GM10266 (cell line): ENCODE measurements at regions not wholly inside any gene's neighbourhood (a gene's known extent, or its start where the extent isn't known, plus 50 kb on each side); places are given as distances from the start of the nearest gene placed in this dataset.
"Not testable (repeated sequence)": the region's sequence is repeated elsewhere in the genome, so short reads cannot be mapped to it uniquely, and the experiment has no call there.

Experiments
- DNase-seq: peaks from one replicate; pipeline ENCODE4 v3.0.0; 2012; ENCODE audit errors: extremely low spot score
- TF ChIP-seq, protein P1 (sequence below): IDR thresholded peaks from 2 replicates; pipeline ENCODE4 v1.5.1; 2012; ENCODE audit warnings: mild to moderate bottlenecking, low read depth; ENCODE audit not compliant: control insufficient read depth, insufficient read depth; ENCODE audit errors: missing control alignments

DNA sequence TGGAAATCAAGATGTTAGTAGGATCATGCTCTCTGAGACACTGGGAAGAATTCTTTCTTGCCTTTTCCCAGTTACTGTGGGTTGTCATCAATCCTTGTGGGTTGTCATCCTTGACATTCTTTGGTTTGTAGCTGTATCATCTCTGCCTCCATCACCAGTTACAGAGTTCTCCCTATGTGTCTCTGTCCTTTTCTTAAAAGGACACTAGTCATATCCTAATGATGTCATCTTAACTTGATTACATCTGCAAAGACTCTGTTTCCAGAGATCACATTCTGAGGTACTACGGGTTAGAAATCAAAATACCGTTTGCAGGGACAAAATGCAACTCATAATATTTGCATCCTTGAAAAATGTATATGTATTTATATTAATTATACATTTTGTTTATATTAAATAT is 500.4 kb downstream of the ZBBX start:
- DNase-seq = no peak
- TF ChIP-seq, protein P1, sequence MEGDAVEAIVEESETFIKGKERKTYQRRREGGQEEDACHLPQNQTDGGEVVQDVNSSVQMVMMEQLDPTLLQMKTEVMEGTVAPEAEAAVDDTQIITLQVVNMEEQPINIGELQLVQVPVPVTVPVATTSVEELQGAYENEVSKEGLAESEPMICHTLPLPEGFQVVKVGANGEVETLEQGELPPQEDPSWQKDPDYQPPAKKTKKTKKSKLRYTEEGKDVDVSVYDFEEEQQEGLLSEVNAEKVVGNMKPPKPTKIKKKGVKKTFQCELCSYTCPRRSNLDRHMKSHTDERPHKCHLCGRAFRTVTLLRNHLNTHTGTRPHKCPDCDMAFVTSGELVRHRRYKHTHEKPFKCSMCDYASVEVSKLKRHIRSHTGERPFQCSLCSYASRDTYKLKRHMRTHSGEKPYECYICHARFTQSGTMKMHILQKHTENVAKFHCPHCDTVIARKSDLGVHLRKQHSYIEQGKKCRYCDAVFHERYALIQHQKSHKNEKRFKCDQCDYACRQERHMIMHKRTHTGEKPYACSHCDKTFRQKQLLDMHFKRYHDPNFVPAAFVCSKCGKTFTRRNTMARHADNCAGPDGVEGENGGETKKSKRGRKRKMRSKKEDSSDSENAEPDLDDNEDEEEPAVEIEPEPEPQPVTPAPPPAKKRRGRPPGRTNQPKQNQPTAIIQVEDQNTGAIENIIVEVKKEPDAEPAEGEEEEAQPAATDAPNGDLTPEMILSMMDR = no peak

- TF ChIP-seq, protein P1 = no peak
Measured at GRCh38 chr3:166877971-166878370, 502.1 kb downstream of the ZBBX start.

GRCh38 chr3:166864473-166865467 is 515.3 kb downstream of the ZBBX start:
- DNase-seq = no peak
- TF ChIP-seq, protein P1 = no peak

More at GRCh38 chr3:166877971-166878370, 502.1 kb downstream of the ZBBX start:
- no peak for DNase-seq

DNA sequence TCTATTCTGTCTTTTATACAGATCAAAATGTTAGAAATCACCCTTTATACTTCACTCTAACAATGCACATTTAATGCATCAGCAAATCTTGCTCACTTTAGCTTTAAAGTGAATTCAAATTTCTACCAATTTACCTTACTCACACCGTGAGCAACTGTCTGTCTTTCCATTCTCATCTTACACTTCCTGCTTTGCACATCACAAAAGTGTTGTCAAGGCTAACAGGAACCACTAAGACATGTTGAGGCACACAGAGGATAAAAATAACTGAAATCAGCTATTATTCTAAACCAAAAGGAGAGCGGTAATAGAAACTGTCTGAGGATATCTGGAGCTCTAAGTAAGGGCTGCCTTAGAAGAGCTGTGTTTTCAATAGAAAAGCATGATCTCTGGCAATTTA is 519.9 kb downstream of the ZBBX start:
- TF ChIP-seq, protein P1 = no peak
- no peak for DNase-seq

DNA sequence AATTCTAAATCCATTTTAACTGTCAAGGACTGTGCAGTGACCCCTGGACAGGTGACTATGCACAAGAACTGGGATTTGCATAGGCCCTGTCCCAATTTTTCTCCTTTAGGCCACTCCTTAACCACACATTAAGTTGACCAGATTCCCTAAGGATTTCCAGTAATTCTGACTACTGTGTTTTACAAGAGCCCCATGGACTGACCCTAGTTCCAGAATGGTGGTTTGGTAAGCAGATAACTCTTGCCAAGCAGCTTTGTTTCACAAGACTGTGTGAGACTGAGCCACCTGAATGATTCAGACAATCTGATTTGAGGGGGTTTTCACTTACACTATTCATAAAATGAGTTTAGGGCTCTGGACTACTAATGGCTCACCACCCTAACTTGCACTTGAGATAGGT is 535.8 kb downstream of the ZBBX start:
- DNase-seq = no peak
- TF ChIP-seq, protein P1 = no peak

- not testable (repeated sequence) for DNase-seq
Measured at GRCh38 chr3:166842784-166843183, 537.3 kb downstream of the ZBBX start.

DNA sequence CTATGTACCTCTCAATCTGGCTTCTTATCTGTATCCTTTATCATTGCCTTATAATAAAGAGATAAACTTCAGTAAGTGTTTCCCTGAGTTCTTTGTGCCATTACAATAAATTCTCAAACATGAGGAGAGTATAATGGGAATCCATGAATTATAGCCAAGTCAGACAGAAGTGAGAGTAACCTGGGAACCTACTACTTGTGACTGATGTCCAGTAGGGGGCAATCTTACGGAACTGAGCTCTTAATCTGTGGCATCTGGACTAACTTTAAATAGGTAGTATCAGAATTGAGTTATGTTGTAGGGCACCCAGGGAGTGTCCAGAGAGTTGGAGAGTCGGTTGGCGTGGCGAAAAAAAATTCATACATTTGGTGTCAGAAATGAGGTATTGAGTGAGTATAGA is 542.6 kb downstream of the ZBBX start:
- peak; percentile 36 for DNase-seq
- TF ChIP-seq, protein P1 = peak; percentile 42

GRCh38 chr3:166836836-166837235 is 543.3 kb downstream of the ZBBX start:
- TF ChIP-seq, protein P1 = no peak
- no peak for DNase-seq
